Ovary (tissue), 3 donors: ENCODE measurements at regions not wholly inside any gene's neighbourhood (a gene's known extent, or its start where the extent isn't known, plus 50 kb on each side); places are given as distances from the start of the nearest gene placed in this dataset.

Experiments used
- CTCF ChIP-seq, 3 donors: fragments of 450-650 bp in 2 of 3; fragments of 200-600 bp in 1 of 3; IDR thresholded peaks; one replicate each; pipeline versions ENCODE4 v1.5.1 to v1.8.0; 2016 to 2022; ENCODE audit warnings: antibody characterized with exemption in 3 of 3, mild to moderate bottlenecking in 1 of 3
- EP300 ChIP-seq: sonication (generic); formaldehyde crosslinking; IDR thresholded peaks from one replicate; pipeline ENCODE4 v1.6.1; 2017; ENCODE audit warnings: antibody characterized with exemption
- POLR2A ChIP-seq: fragments of 450-650 bp; IDR thresholded peaks from one replicate; pipeline ENCODE4 v1.6.1; 2017; ENCODE audit warnings: antibody characterized with exemption, mild to moderate bottlenecking, moderate library complexity
- donor health status: DM: no; HTN: no; CAD: no.

GRCh38 chr16:64096689-64097088 is 1025.2 kb downstream of the CDH11 start:
- TF ChIP-seq CTCF (IDR thresholded peaks at IDR 0.05) (no peak), EP300 (no peak), POLR2A (no peak)
